Activated T-helper 2 cell treated with anti-CD3 and anti-CD28 coated beads, Interferon-gamma antibody, Interleukin-2, Interleukin-4, amounts not matched to agents 10 μg/mL and 5 μg/mL and 100 μg/mL, durations not matched to agents 14 hours and 24 hours and 36 hours (primary cell): ENCODE measurements at regions not wholly inside any gene's neighbourhood (a gene's known extent, or its start where the extent isn't known, plus 50 kb on each side); places are given as distances from the start of the nearest gene placed in this dataset.
"Not testable (repeated sequence)": the region's sequence is repeated elsewhere in the genome, so short reads cannot be mapped to it uniquely, and the experiment has no call there.

ENCODE experiments used
- DNase-seq: peaks from one replicate; pipeline ENCODE4 v3.0.0; 2021; ENCODE audit warnings: low spot score
- H3K27ac Mint-ChIP-seq: one replicate; pipeline ENCODE4 v1.8.0; 2021; ENCODE audit warnings: mixed read lengths
- H3K27me3 Mint-ChIP-seq: one replicate; pipeline ENCODE4 v1.8.0; 2021; ENCODE audit warnings: low read depth, mixed read lengths
- H3K36me3 Mint-ChIP-seq: one replicate; pipeline ENCODE4 v1.8.0; 2021; ENCODE audit warnings: low read depth, mixed read lengths
- H3K4me1 Mint-ChIP-seq: one replicate; pipeline ENCODE4 v1.8.0; 2021; ENCODE audit warnings: low read depth, mixed read lengths
- H3K4me3 Mint-ChIP-seq: one replicate; pipeline ENCODE4 v1.8.0; 2021; ENCODE audit warnings: low read depth, mild to moderate bottlenecking, moderate library complexity, mixed read lengths
- H3K9me3 Mint-ChIP-seq: one replicate; pipeline ENCODE4 v1.8.0; 2021; ENCODE audit warnings: mixed read lengths
- intact Hi-C: fragments of 100-400 bp; cut with micrococcal nuclease; formaldehyde crosslinking; loops from one replicate; pipeline ENCODE4 v1.15.1; 2023

DNA sequence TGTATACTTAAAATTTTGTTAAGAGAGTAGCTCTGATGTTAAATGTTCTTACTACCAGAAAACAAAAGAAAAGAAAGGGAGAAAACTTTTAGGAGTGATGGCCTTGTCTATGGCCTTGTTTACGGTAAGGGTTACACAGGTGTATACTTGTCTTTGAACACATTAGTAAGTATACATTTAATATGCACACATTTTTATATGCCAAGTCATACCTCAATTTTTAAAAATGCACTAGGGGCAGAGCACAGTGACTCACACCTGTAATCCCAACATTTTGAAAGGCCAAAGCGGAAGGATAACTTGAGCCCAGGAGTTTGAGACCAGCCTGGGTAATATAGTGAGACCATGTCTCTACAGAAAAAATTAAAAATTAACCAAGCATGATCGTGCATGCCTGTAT, 166.7 kb upstream of the SNX2 start:
- H3K27ac Mint-ChIP-seq = no peak overlapping the region
- no peaks in the 10 kb centered on the region for H3K36me3 Mint-ChIP-seq
- intact Hi-C loops = no loop called here
- no peak overlapping the region for H3K4me3 Mint-ChIP-seq
- no peaks in the 10 kb centered on the region for H3K9me3 Mint-ChIP-seq
- H3K4me1 Mint-ChIP-seq = no peaks in the 10 kb centered on the region
- H3K27me3 Mint-ChIP-seq = no peaks in the 10 kb centered on the region
- no peak for DNase-seq

GRCh38 chr5:122611406-122611805, 163.5 kb upstream of the SNX2 start:
- Mint-ChIP-seq H3K9me3 (no peaks in the 10 kb centered on the region), H3K27me3 (no peaks in the 10 kb centered on the region), H3K36me3 (no peaks in the 10 kb centered on the region), H3K4me3 (no peak overlapping the region), H3K27ac (no peak overlapping the region), H3K4me1 (no peaks in the 10 kb centered on the region)
- intact Hi-C loops = no loop called here
- no peak for DNase-seq

- H3K27ac Mint-ChIP-seq = no peak overlapping the region
- intact Hi-C loops = no loop called here
- H3K27me3 Mint-ChIP-seq = no peaks in the 10 kb centered on the region
- no peak for DNase-seq
- no peaks in the 10 kb centered on the region for H3K9me3 Mint-ChIP-seq
- H3K36me3 Mint-ChIP-seq = no peaks in the 10 kb centered on the region
- no peaks in the 10 kb centered on the region for H3K4me1 Mint-ChIP-seq
- no peak overlapping the region for H3K4me3 Mint-ChIP-seq
Observed at GRCh38 chr5:122612901-122613300, 162.0 kb upstream of the SNX2 start.

GRCh38 chr5:122615146-122615545, 159.7 kb upstream of the SNX2 start:
- Mint-ChIP-seq H3K4me3 (no peak overlapping the region), H3K27ac (no peak overlapping the region), H3K36me3 (no peaks in the 10 kb centered on the region)

DNA sequence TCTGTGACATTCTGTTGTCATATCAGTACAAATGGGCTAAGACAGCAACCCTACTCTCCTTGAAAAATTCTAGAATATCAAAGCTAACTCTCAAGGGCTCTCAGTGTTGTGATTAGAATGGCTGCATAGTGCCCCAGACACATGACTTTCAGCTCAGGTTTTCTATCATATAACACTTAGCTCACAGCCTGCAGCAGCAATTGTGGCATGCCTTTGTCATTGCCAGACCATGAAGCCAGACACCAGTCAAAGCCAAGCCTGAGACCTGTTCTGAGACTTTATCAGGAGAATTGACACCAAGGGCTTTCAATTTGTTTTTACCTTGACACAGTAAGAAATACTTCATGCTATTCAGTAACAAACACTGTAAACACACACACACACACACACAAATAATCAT, 159.0 kb upstream of the SNX2 start:
- intact Hi-C loops = no loop called here
- no peaks in the 10 kb centered on the region for H3K36me3 Mint-ChIP-seq
- no peak for DNase-seq
- H3K4me1 Mint-ChIP-seq = no peaks in the 10 kb centered on the region
- no peaks in the 10 kb centered on the region for H3K9me3 Mint-ChIP-seq
- H3K27ac Mint-ChIP-seq = no peak overlapping the region
- H3K4me3 Mint-ChIP-seq = no peak overlapping the region
- no peaks in the 10 kb centered on the region for H3K27me3 Mint-ChIP-seq

More at GRCh38 chr5:122615146-122615545, 159.7 kb upstream of the SNX2 start:
- intact Hi-C loops = no loop called here
- DNase-seq = no peak
- H3K4me1 Mint-ChIP-seq = no peaks in the 10 kb centered on the region
- H3K27me3 Mint-ChIP-seq = no peaks in the 10 kb centered on the region
- no peaks in the 10 kb centered on the region for H3K9me3 Mint-ChIP-seq

GRCh38 chr5:122618046-122618445, 156.8 kb upstream of the SNX2 start:
- H3K4me3 Mint-ChIP-seq, H3K36me3 Mint-ChIP-seq, H3K27ac Mint-ChIP-seq, DNase-seq, H3K9me3 Mint-ChIP-seq, H3K4me1 Mint-ChIP-seq, H3K27me3 Mint-ChIP-seq, intact Hi-C loops: not testable (repeated sequence)

GRCh38 chr5:122620768-122621167, 154.1 kb upstream of the SNX2 start:
- DNase-seq, H3K9me3 Mint-ChIP-seq, intact Hi-C loops, H3K4me3 Mint-ChIP-seq, H3K4me1 Mint-ChIP-seq, H3K27me3 Mint-ChIP-seq, H3K27ac Mint-ChIP-seq, H3K36me3 Mint-ChIP-seq: not testable (repeated sequence)

DNA sequence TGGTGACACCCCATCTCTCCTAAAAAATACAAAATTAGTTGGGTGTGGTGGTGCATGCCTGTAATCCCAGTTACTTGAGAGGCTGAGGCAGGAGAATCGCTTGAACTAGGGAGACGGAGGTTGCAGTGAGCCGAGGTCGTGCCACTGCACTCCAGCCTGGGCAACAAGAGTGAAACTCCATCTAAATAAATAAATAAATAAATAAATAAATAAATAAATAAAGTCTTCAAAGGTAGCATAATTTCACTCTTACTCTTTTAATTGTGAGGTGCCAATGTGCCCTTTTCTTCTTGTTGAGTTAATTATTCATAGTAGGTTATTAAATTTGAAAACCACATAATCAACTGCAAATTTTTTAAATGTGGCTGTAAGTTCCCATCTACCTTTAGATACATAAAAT, 146.2 kb upstream of the SNX2 start:
- H3K27ac Mint-ChIP-seq, H3K9me3 Mint-ChIP-seq, H3K36me3 Mint-ChIP-seq, H3K4me3 Mint-ChIP-seq, intact Hi-C loops, H3K4me1 Mint-ChIP-seq, DNase-seq, H3K27me3 Mint-ChIP-seq: not testable (repeated sequence)

- no peaks in the 10 kb centered on the region for H3K4me1 Mint-ChIP-seq
- no peaks in the 10 kb centered on the region for H3K36me3 Mint-ChIP-seq
- H3K4me3 Mint-ChIP-seq = no peak overlapping the region
- DNase-seq = no peak
- no peak overlapping the region for H3K27ac Mint-ChIP-seq
- no peaks in the 10 kb centered on the region for H3K27me3 Mint-ChIP-seq
- intact Hi-C loops = no loop called here
- no peaks in the 10 kb centered on the region for H3K9me3 Mint-ChIP-seq
Observed at GRCh38 chr5:122629121-122629677, 145.7 kb upstream of the SNX2 start.

- Mint-ChIP-seq H3K4me3 (no peak overlapping the region), H3K27me3 (no peaks in the 10 kb centered on the region), H3K36me3 (no peaks in the 10 kb centered on the region), H3K9me3 (no peaks in the 10 kb centered on the region), H3K27ac (no peak overlapping the region), H3K4me1 (no peaks in the 10 kb centered on the region)
- intact Hi-C loops = no loop called here
- no peak for DNase-seq
Observed at GRCh38 chr5:122638581-122638980, 136.3 kb upstream of the SNX2 start.

DNA sequence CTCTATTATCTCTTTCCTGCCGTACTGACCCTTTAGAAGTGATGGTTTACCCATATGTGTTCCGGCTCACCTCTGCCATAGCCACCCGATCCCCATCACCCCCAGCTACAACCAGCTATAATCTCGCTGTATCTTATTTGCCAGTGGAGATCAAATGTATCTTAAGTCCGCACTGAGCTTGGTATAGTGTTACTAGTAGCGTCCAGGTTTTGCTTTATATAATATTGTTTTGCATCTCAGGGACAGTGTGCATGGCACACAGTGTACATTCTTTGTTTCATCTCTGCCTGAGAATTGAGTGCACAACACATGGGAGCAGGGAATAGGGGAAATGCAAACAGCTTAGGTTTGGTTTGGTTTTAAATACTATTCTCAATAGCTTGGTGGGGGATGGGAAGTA, 135.8 kb upstream of the SNX2 start:
- intact Hi-C loops = no loop called here
- Mint-ChIP-seq H3K36me3 (no peaks in the 10 kb centered on the region), H3K4me1 (no peaks in the 10 kb centered on the region), H3K27ac (no peak overlapping the region), H3K9me3 (no peaks in the 10 kb centered on the region), H3K4me3 (no peak overlapping the region), H3K27me3 (no peaks in the 10 kb centered on the region)
- no peak for DNase-seq

DNA sequence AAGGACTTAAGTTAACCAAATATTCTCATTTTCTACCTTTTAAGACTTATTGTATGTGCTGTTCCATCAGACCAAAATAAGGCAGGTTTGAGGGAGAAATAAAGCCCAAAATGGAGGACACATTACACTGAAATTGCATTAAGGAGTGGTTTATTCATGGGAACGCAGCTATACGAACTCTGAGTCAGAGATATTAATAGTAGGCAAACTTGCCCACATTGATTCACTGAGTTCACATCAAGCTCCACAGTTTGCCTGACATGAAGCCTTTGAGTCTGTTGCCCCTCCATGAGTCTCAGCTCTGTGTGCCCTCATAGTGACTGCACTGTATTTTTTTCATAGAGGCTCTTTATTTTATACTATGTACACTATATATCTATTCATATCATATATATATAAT, 135.0 kb upstream of the SNX2 start:
- Mint-ChIP-seq H3K27me3 (no peaks in the 10 kb centered on the region), H3K27ac (no peak overlapping the region)
- intact Hi-C loops = no loop called here

DNA sequence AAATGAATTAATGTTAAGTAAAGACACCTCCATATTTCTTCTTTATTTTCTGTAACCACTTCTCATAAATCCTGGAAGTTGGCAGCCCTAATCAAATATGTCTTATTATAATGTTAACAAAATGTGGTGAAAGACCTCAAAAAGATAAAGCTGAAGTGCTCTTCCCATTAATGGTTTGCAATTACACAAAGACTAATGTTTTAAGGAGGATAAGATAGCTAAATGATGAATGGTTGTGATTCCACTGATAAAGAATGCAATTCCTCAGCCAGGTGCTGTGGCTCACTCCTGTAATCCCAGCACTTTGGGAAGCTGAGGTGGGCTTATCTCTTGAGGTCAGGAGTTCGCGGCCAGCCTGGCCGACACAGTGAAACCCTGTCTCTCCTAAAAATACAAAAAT, 125.8 kb upstream of the SNX2 start:
- Mint-ChIP-seq H3K4me1 (no peaks in the 10 kb centered on the region), H3K9me3 (no peaks in the 10 kb centered on the region), H3K4me3 (no peak overlapping the region), H3K27ac (no peak overlapping the region), H3K36me3 (no peaks in the 10 kb centered on the region), H3K27me3 (no peaks in the 10 kb centered on the region)
- no peak for DNase-seq
- intact Hi-C loops = no loop called here

More for the DNA sequence above, 135.0 kb upstream of the SNX2 start:
- no peaks in the 10 kb centered on the region for H3K9me3 Mint-ChIP-seq
- H3K36me3 Mint-ChIP-seq = no peaks in the 10 kb centered on the region
- no peak for DNase-seq
- H3K4me1 Mint-ChIP-seq = no peaks in the 10 kb centered on the region
- no peak overlapping the region for H3K4me3 Mint-ChIP-seq
